ENCODE measurements at regions not wholly inside any gene's neighbourhood (a gene's known extent, or its start where the extent isn't known, plus 50 kb on each side); places are given as distances from the start of the nearest gene placed in this dataset.

DNA sequence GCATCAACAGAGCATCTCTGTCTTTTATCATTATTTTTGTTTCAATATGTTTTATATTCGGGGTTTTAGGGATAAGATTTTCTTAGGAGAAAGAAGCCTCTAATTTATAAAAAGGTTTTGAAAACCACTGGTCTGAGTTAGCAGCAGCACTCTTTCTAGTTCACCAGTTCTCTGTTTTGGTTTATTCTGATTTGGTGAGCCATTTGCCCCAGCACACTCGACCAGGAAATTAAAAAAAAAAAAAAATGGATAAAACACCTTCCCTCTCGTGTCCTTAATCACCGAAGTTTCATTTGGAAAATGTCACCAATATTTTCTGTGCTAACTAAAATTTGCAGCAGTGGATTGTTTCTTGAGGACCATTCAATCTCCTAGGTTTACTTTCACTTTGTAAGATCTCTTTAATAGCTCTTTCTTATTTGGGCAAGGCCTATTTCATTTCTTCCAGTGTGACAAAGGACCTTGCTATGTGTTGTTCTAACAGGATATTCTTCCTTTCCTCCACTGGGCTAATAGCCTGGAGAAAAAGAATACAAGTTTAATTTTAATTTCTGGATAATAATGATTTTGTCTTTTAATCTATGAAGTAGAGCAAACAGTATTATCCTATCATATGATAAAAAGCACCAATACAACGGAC is 57.8 kb upstream of the ANXA1 start:
- TF ChIP-seq, protein P1, sequence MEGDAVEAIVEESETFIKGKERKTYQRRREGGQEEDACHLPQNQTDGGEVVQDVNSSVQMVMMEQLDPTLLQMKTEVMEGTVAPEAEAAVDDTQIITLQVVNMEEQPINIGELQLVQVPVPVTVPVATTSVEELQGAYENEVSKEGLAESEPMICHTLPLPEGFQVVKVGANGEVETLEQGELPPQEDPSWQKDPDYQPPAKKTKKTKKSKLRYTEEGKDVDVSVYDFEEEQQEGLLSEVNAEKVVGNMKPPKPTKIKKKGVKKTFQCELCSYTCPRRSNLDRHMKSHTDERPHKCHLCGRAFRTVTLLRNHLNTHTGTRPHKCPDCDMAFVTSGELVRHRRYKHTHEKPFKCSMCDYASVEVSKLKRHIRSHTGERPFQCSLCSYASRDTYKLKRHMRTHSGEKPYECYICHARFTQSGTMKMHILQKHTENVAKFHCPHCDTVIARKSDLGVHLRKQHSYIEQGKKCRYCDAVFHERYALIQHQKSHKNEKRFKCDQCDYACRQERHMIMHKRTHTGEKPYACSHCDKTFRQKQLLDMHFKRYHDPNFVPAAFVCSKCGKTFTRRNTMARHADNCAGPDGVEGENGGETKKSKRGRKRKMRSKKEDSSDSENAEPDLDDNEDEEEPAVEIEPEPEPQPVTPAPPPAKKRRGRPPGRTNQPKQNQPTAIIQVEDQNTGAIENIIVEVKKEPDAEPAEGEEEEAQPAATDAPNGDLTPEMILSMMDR (conservative IDR thresholded peaks at IDR 0.05; ENCODE audit: low read length): no peak
- TF ChIP-seq EZH2phosphoT487 (IDR thresholded peaks at IDR 0.05; ENCODE audit: borderline replicate concordance, low read depth, low read length): no peak
